ENCODE measurements at regions not wholly inside any gene's neighbourhood (a gene's known extent, or its start where the extent isn't known, plus 50 kb on each side); places are given as distances from the start of the nearest gene placed in this dataset.

DNA sequence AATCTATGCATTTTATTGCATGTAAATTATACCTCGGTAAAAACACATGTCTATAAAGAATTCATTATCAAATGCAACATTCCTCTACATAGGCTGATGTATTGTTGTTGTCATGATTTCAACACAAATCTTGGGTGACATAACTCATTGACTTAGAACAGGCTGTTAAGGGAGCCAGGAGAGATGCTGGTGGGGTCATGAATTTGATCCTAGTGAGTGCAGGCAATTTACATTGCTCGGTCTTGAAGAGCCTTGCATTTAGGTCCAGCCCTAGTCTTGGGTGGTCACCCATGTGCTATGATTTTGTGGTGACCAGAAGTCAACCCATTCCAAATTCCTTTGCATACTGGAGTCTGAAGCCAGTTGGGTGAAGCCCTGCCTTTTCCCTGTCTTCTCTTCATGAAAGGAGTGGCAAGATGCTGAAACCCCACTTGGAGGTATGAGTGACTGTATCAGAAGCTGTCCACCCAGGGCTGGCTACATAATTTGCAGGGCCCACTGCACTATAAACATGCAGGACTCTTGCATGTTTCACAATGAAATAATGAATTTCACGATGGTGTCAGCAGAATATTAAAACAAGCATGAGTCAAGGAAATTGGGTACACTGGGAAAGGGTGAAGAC lies 59.2 kb downstream of the RPLP1 start:
- TF ChIP-seq, protein P1, sequence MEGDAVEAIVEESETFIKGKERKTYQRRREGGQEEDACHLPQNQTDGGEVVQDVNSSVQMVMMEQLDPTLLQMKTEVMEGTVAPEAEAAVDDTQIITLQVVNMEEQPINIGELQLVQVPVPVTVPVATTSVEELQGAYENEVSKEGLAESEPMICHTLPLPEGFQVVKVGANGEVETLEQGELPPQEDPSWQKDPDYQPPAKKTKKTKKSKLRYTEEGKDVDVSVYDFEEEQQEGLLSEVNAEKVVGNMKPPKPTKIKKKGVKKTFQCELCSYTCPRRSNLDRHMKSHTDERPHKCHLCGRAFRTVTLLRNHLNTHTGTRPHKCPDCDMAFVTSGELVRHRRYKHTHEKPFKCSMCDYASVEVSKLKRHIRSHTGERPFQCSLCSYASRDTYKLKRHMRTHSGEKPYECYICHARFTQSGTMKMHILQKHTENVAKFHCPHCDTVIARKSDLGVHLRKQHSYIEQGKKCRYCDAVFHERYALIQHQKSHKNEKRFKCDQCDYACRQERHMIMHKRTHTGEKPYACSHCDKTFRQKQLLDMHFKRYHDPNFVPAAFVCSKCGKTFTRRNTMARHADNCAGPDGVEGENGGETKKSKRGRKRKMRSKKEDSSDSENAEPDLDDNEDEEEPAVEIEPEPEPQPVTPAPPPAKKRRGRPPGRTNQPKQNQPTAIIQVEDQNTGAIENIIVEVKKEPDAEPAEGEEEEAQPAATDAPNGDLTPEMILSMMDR (IDR thresholded peaks at IDR 0.05) = no peak
- TF ChIP-seq EP300 (IDR thresholded peaks at IDR 0.05) = no peak
- TF ChIP-seq POLR2AphosphoS5 (IDR thresholded peaks at IDR 0.05) = no peak

All from esophagus muscularis mucosa (tissue), 4 donors.